Fibroblast of villous mesenchyme (primary cell): ENCODE measurements at regions not wholly inside any gene's neighbourhood (a gene's known extent, or its start where the extent isn't known, plus 50 kb on each side); places are given as distances from the start of the nearest gene placed in this dataset.
A peak's percentile ranks its signal among the peaks of the same experiment; 100 is the strongest.
"Not testable (repeated sequence)": the region's sequence is repeated elsewhere in the genome, so short reads cannot be mapped to it uniquely, and the experiment has no call there.

Source experiments
- DNase-seq: peaks from one replicate; pipeline ENCODE4 v3.0.0-alpha.2; 2010; ENCODE audit warnings: low read depth
- H3K4me3 ChIP-seq: 2 replicates; pipeline ENCODE4 v1.5.1; 2011; ENCODE audit warnings: low read depth, mild to moderate bottlenecking, low read length
- CTCF ChIP-seq: IDR thresholded peaks from 2 replicates; pipeline ENCODE4 v1.5.1; 2012; ENCODE audit warnings: low read depth, mild to moderate bottlenecking, low read length; ENCODE audit not compliant: insufficient read depth

GRCh38 chr18:73340135-73340977 is 472.6 kb upstream of the NETO1 start:
- DNase-seq: peak; percentile 1
- no peak for TF ChIP-seq CTCF
- no peak overlapping the region for H3K4me3 ChIP-seq

GRCh38 chr18:73331212-73331772 is 463.5 kb upstream of the NETO1 start:
- no peak for DNase-seq
- no peak overlapping the region for H3K4me3 ChIP-seq
- TF ChIP-seq CTCF: no peak

GRCh38 chr18:73330106-73330505 is 462.3 kb upstream of the NETO1 start:
- H3K4me3 ChIP-seq, DNase-seq: not testable (repeated sequence)

DNA sequence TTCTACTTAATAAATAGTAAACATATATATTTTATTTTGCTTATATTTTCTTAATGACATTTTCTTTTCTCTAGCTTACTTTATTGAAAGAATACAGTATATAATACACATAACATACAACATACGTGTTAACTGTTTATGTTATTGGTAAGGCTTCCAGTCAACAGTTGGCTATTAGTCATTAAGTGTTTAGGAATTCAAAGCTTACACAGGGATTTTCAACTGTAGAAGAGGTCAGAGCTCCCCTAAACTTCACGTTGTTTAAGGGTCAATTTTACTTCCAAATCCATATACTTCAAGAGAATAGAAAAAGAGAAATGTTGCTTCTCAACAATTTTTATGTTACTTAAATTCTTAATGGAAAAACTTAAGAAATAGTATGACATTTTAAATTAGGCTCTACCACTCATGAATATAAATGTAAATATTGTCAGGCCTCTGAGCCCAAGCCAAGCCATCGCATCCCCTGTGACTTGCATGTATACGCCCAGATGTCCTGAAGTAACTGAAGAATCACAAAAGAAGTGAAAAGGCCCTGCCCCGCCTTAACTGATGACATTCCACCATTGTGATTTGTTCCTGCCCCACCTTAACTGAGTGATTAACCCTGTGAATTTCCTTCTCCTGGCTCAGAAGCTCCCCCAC is 456.5 kb upstream of the NETO1 start:
- not testable (repeated sequence) for DNase-seq, H3K4me3 ChIP-seq

- DNase-seq: no peak
- TF ChIP-seq CTCF: no peak
- H3K4me3 ChIP-seq: no peak overlapping the region
Observed at GRCh38 chr18:73318739-73319479, 451.1 kb upstream of the NETO1 start.

- DNase-seq: no peak
- H3K4me3 ChIP-seq: no peak overlapping the region
- no peak for TF ChIP-seq CTCF
Observed at GRCh38 chr18:73316513-73316912, 448.7 kb upstream of the NETO1 start.

- DNase-seq: no peak
- H3K4me3 ChIP-seq: no peak overlapping the region
- TF ChIP-seq CTCF: no peak
Observed at GRCh38 chr18:73315381-73315780, 447.6 kb upstream of the NETO1 start.
